ENCODE measurements at regions not wholly inside any gene's neighbourhood (a gene's known extent, or its start where the extent isn't known, plus 50 kb on each side); places are given as distances from the start of the nearest gene placed in this dataset.

- Histone ChIP-seq H3K36me3 (ENCODE audit: control insufficient read depth in 3 of 3, insufficient read depth in 3 of 3, low read length in 3 of 3) (no peaks in the 10 kb centered on the region), H3K27me3 (ENCODE audit: control insufficient read depth in 3 of 3, insufficient read depth in 3 of 3, low read length in 3 of 3) (peaks cover 0 to 3% (median 1%) of the 10 kb centered on the region in 3 donors), H3K4me3 (ENCODE audit: low read length in 3 of 3) (no peak overlapping the region), H3K4me1 (ENCODE audit: control insufficient read depth in 3 of 3, insufficient read depth in 3 of 3, low read length in 3 of 3) (peaks cover 18 to 22% (median 18%) of the 10 kb centered on the region in 3 donors), H3K9me3 (ENCODE audit: control insufficient read depth in 3 of 3, low read length in 3 of 3) (no peaks in the 10 kb centered on the region), H3K9ac (ENCODE audit: low read depth in 1 of 3, low read length in 3 of 3) (no peak overlapping the region), H3K27ac (ENCODE audit: low read depth, low read length) (no peak overlapping the region)
Observed at GRCh38 chr15:70190965-70191364, 93.2 kb upstream of the TLE3 start.

GRCh38 chr15:70189826-70190695, 92.3 kb upstream of the TLE3 start:
- Histone ChIP-seq H3K27ac (ENCODE audit: low read depth, low read length) (no peak overlapping the region), H3K27me3 (ENCODE audit: control insufficient read depth in 3 of 3, insufficient read depth in 3 of 3, low read length in 3 of 3) (peaks cover 0 to 5% (median 3%) of the 10 kb centered on the region in 3 donors), H3K9me3 (ENCODE audit: control insufficient read depth in 3 of 3, low read length in 3 of 3) (no peaks in the 10 kb centered on the region), H3K36me3 (ENCODE audit: control insufficient read depth in 3 of 3, insufficient read depth in 3 of 3, low read length in 3 of 3) (no peaks in the 10 kb centered on the region), H3K9ac (ENCODE audit: low read depth in 1 of 3, low read length in 3 of 3) (no peak overlapping the region), H3K4me1 (ENCODE audit: control insufficient read depth in 3 of 3, insufficient read depth in 3 of 3, low read length in 3 of 3) (peaks cover 9 to 13% (median 10%) of the 10 kb centered on the region in 3 donors), H3K4me3 (ENCODE audit: low read length in 3 of 3) (no peak overlapping the region)

- Histone ChIP-seq H3K9me3 (ENCODE audit: control insufficient read depth in 3 of 3, low read length in 3 of 3) (no peaks in the 10 kb centered on the region), H3K27ac (ENCODE audit: low read depth, low read length) (no peak overlapping the region), H3K36me3 (ENCODE audit: control insufficient read depth in 3 of 3, insufficient read depth in 3 of 3, low read length in 3 of 3) (no peaks in the 10 kb centered on the region), H3K4me1 (ENCODE audit: control insufficient read depth in 3 of 3, insufficient read depth in 3 of 3, low read length in 3 of 3) (peaks cover 3 to 5% (median 4%) of the 10 kb centered on the region in 3 donors), H3K9ac (ENCODE audit: low read depth in 1 of 3, low read length in 3 of 3) (no peak overlapping the region), H3K27me3 (ENCODE audit: control insufficient read depth in 3 of 3, insufficient read depth in 3 of 3, low read length in 3 of 3) (peaks cover 0 to 5% (median 3%) of the 10 kb centered on the region in 3 donors), H3K4me3 (ENCODE audit: low read length in 3 of 3) (no peak overlapping the region)
Observed at GRCh38 chr15:70188286-70188685, 90.6 kb upstream of the TLE3 start.

GRCh38 chr15:70187331-70187730, 89.6 kb upstream of the TLE3 start:
- H3K27me3 ChIP-seq (ENCODE audit: control insufficient read depth in 3 of 3, insufficient read depth in 3 of 3, low read length in 3 of 3): peaks cover 0 to 5% (median 3%) of the 10 kb centered on the region in 3 donors
- H3K36me3 ChIP-seq (ENCODE audit: control insufficient read depth in 3 of 3, insufficient read depth in 3 of 3, low read length in 3 of 3): no peaks in the 10 kb centered on the region

GRCh38 chr15:70186152-70186551, 88.4 kb upstream of the TLE3 start:
- Histone ChIP-seq H3K9ac (ENCODE audit: low read depth in 1 of 3, low read length in 3 of 3) (no peak overlapping the region), H3K4me1 (ENCODE audit: control insufficient read depth in 3 of 3, insufficient read depth in 3 of 3, low read length in 3 of 3) (peaks cover 3 to 5% (median 4%) of the 10 kb centered on the region in 3 donors), H3K36me3 (ENCODE audit: control insufficient read depth in 3 of 3, insufficient read depth in 3 of 3, low read length in 3 of 3) (no peaks in the 10 kb centered on the region), H3K27me3 (ENCODE audit: control insufficient read depth in 3 of 3, insufficient read depth in 3 of 3, low read length in 3 of 3) (peaks cover 0 to 5% (median 3%) of the 10 kb centered on the region in 3 donors), H3K27ac (ENCODE audit: low read depth, low read length) (no peak overlapping the region), H3K4me3 (ENCODE audit: low read length in 3 of 3) (no peak overlapping the region), H3K9me3 (ENCODE audit: control insufficient read depth in 3 of 3, low read length in 3 of 3) (no peaks in the 10 kb centered on the region)

More at GRCh38 chr15:70187331-70187730, 89.6 kb upstream of the TLE3 start:
- Histone ChIP-seq H3K9me3 (ENCODE audit: control insufficient read depth in 3 of 3, low read length in 3 of 3) (no peaks in the 10 kb centered on the region), H3K9ac (ENCODE audit: low read depth in 1 of 3, low read length in 3 of 3) (no peak overlapping the region), H3K4me3 (ENCODE audit: low read length in 3 of 3) (no peak overlapping the region), H3K27ac (ENCODE audit: low read depth, low read length) (no peak overlapping the region), H3K4me1 (ENCODE audit: control insufficient read depth in 3 of 3, insufficient read depth in 3 of 3, low read length in 3 of 3) (peaks cover 3 to 5% (median 4%) of the 10 kb centered on the region in 3 donors)

GRCh38 chr15:70185251-70185711, 87.6 kb upstream of the TLE3 start:
- Histone ChIP-seq H3K4me3 (ENCODE audit: low read length in 3 of 3) (no peak overlapping the region), H3K9me3 (ENCODE audit: control insufficient read depth in 3 of 3, low read length in 3 of 3) (no peaks in the 10 kb centered on the region), H3K36me3 (ENCODE audit: control insufficient read depth in 3 of 3, insufficient read depth in 3 of 3, low read length in 3 of 3) (no peaks in the 10 kb centered on the region), H3K27me3 (ENCODE audit: control insufficient read depth in 3 of 3, insufficient read depth in 3 of 3, low read length in 3 of 3) (peaks cover 0 to 5% (median 3%) of the 10 kb centered on the region in 3 donors), H3K27ac (ENCODE audit: low read depth, low read length) (no peak overlapping the region), H3K9ac (ENCODE audit: low read depth in 1 of 3, low read length in 3 of 3) (no peak overlapping the region), H3K4me1 (ENCODE audit: control insufficient read depth in 3 of 3, insufficient read depth in 3 of 3, low read length in 3 of 3) (peaks cover 3 to 5% (median 4%) of the 10 kb centered on the region in 3 donors)

GRCh38 chr15:70182858-70183695, 85.4 kb upstream of the TLE3 start:
- Histone ChIP-seq H3K4me3 (ENCODE audit: low read length in 3 of 3) (no peak overlapping the region), H3K4me1 (ENCODE audit: control insufficient read depth in 3 of 3, insufficient read depth in 3 of 3, low read length in 3 of 3) (peaks cover 0 to 4% (median 1%) of the 10 kb centered on the region in 3 donors), H3K9me3 (ENCODE audit: control insufficient read depth in 3 of 3, low read length in 3 of 3) (no peaks in the 10 kb centered on the region)

GRCh38 chr15:70181626-70182255, 84.0 kb upstream of the TLE3 start:
- H3K4me1 ChIP-seq (ENCODE audit: control insufficient read depth in 3 of 3, insufficient read depth in 3 of 3, low read length in 3 of 3): peaks cover 0 to 4% (median 0%) of the 10 kb centered on the region in 3 donors
- no peaks in the 10 kb centered on the region for H3K36me3 ChIP-seq (ENCODE audit: control insufficient read depth in 3 of 3, insufficient read depth in 3 of 3, low read length in 3 of 3)
- no peaks in the 10 kb centered on the region for H3K9me3 ChIP-seq (ENCODE audit: control insufficient read depth in 3 of 3, low read length in 3 of 3)
- no peak overlapping the region for H3K9ac ChIP-seq (ENCODE audit: low read depth in 1 of 3, low read length in 3 of 3)
- no peak overlapping the region for H3K4me3 ChIP-seq (ENCODE audit: low read length in 3 of 3)
- peaks cover 0 to 5% (median 0%) of the 10 kb centered on the region in 3 donors for H3K27me3 ChIP-seq (ENCODE audit: control insufficient read depth in 3 of 3, insufficient read depth in 3 of 3, low read length in 3 of 3)
- H3K27ac ChIP-seq (ENCODE audit: low read depth, low read length): no peak overlapping the region

More at GRCh38 chr15:70182858-70183695, 85.4 kb upstream of the TLE3 start:
- Histone ChIP-seq H3K9ac (ENCODE audit: low read depth in 1 of 3, low read length in 3 of 3) (no peak overlapping the region), H3K36me3 (ENCODE audit: control insufficient read depth in 3 of 3, insufficient read depth in 3 of 3, low read length in 3 of 3) (no peaks in the 10 kb centered on the region), H3K27ac (ENCODE audit: low read depth, low read length) (no peak overlapping the region), H3K27me3 (ENCODE audit: control insufficient read depth in 3 of 3, insufficient read depth in 3 of 3, low read length in 3 of 3) (peaks cover 0 to 5% (median 2%) of the 10 kb centered on the region in 3 donors)

GRCh38 chr15:70180186-70180875, 82.6 kb upstream of the TLE3 start:
- Histone ChIP-seq H3K4me1 (ENCODE audit: control insufficient read depth in 3 of 3, insufficient read depth in 3 of 3, low read length in 3 of 3) (peaks cover 0 to 4% (median 0%) of the 10 kb centered on the region in 3 donors), H3K9me3 (ENCODE audit: control insufficient read depth in 3 of 3, low read length in 3 of 3) (no peaks in the 10 kb centered on the region), H3K27ac (ENCODE audit: low read depth, low read length) (no peak overlapping the region), H3K4me3 (ENCODE audit: low read length in 3 of 3) (no peak overlapping the region), H3K27me3 (ENCODE audit: control insufficient read depth in 3 of 3, insufficient read depth in 3 of 3, low read length in 3 of 3) (no peaks in the 10 kb centered on the region), H3K9ac (ENCODE audit: low read depth in 1 of 3, low read length in 3 of 3) (no peak overlapping the region), H3K36me3 (ENCODE audit: control insufficient read depth in 3 of 3, insufficient read depth in 3 of 3, low read length in 3 of 3) (no peaks in the 10 kb centered on the region)

Data from skeletal muscle tissue (tissue), 3 donors.